ENCODE measurements at regions not wholly inside any gene's neighbourhood (a gene's known extent, or its start where the extent isn't known, plus 50 kb on each side); places are given as distances from the start of the nearest gene placed in this dataset.

GRCh38 chr14:25412998-25413397 is 363.1 kb upstream of the STXBP6 start:
- intact Hi-C loops (cut with micrococcal nuclease; ENCODE audit: unreplicated experiment) = no loop called here
- H3K4me1 Mint-ChIP-seq (ENCODE audit: low read depth, unreplicated experiment) = no peaks in the 10 kb centered on the region
- H3K36me3 Mint-ChIP-seq (ENCODE audit: insufficient read depth, unreplicated experiment) = no peaks in the 10 kb centered on the region
- H3K9me3 Mint-ChIP-seq (ENCODE audit: low read depth, unreplicated experiment) = no peaks in the 10 kb centered on the region
- H3K4me3 Mint-ChIP-seq (ENCODE audit: low read depth, unreplicated experiment) = no peak overlapping the region
- no peak for TF ChIP-seq CTCF (IDR thresholded peaks at IDR 0.05; ENCODE audit: unreplicated experiment)
- peaks cover 13% of the 10 kb centered on the region for H3K27me3 Mint-ChIP-seq (ENCODE audit: unreplicated experiment)
- BruUV-seq (replicated peaks) = no TSS peak
- DNase-seq = no peak
- CTCF ChIA-PET = no interaction called here
- no peak overlapping the region for H3K27ac Mint-ChIP-seq (ENCODE audit: unreplicated experiment)

- Mint-ChIP-seq H3K27me3 (ENCODE audit: unreplicated experiment) (peaks cover 22% of the 10 kb centered on the region), H3K36me3 (ENCODE audit: insufficient read depth, unreplicated experiment) (no peaks in the 10 kb centered on the region)
These were observed 362.1 kb upstream of the STXBP6 start for GRCh38 chr14:25411781-25412757.

DNA sequence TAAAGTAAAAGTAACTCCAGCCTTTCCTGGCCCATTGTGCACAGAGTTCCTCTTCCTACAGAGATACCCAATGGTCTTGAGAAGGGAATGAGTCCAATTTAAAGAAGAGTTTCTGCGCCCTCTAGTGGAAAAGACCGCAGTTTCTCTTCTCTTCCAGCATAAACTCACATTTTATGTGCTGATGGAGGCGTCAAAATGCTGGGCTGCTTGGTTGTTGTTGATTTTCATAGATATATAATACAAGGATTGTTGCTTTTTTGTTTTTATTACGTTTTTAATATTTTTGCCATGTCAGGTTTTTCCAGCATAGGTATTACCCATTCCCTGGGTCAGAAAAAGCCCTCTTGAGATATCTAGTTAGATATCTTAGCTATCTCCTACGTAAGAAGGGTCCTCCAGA is 356.9 kb upstream of the STXBP6 start:
- intact Hi-C loops (cut with micrococcal nuclease; ENCODE audit: unreplicated experiment) = loop anchor here (10.0 kb wide), 1 partner anchor 252 kb away; no protein-coding TSS in a partner anchor

More at GRCh38 chr14:25411781-25412757, 362.1 kb upstream of the STXBP6 start:
- Mint-ChIP-seq H3K9me3 (ENCODE audit: low read depth, unreplicated experiment) (peaks cover 3% of the 10 kb centered on the region), H3K4me1 (ENCODE audit: low read depth, unreplicated experiment) (no peaks in the 10 kb centered on the region), H3K27ac (ENCODE audit: unreplicated experiment) (no peak overlapping the region), H3K4me3 (ENCODE audit: low read depth, unreplicated experiment) (no peak overlapping the region)
- intact Hi-C loops (cut with micrococcal nuclease; ENCODE audit: unreplicated experiment) = no loop called here
- DNase-seq = peak; percentile 2
- no TSS peak for BruUV-seq (replicated peaks)
- peak; percentile 10 for TF ChIP-seq CTCF (IDR thresholded peaks at IDR 0.05; ENCODE audit: unreplicated experiment)
- CTCF ChIA-PET = interaction anchor here (0.8 kb wide), 1 partner anchor 150 kb away, joined by 3 read pairs; no protein-coding TSS in a partner anchor

More for the DNA sequence above, 356.9 kb upstream of the STXBP6 start:
- no peak overlapping the region for H3K4me3 Mint-ChIP-seq (ENCODE audit: low read depth, unreplicated experiment)
- peaks cover 3% of the 10 kb centered on the region for H3K9me3 Mint-ChIP-seq (ENCODE audit: low read depth, unreplicated experiment)
- CTCF ChIA-PET = no interaction called here
- peak; percentile 41 for DNase-seq
- peak; percentile 55 for TF ChIP-seq CTCF (IDR thresholded peaks at IDR 0.05; ENCODE audit: unreplicated experiment)
- BruUV-seq (replicated peaks) = no TSS peak
- peaks cover 22% of the 10 kb centered on the region for H3K27me3 Mint-ChIP-seq (ENCODE audit: unreplicated experiment)
- H3K36me3 Mint-ChIP-seq (ENCODE audit: insufficient read depth, unreplicated experiment) = no peaks in the 10 kb centered on the region
- H3K27ac Mint-ChIP-seq (ENCODE audit: unreplicated experiment) = no peak overlapping the region
- no peaks in the 10 kb centered on the region for H3K4me1 Mint-ChIP-seq (ENCODE audit: low read depth, unreplicated experiment)

All from Calu3 (cell line).